ENCODE measurements at regions not wholly inside any gene's neighbourhood (a gene's known extent, or its start where the extent isn't known, plus 50 kb on each side); places are given as distances from the start of the nearest gene placed in this dataset.

- FAIRE-seq, result no peak
- no peak for DNase-seq (ENCODE audit: low spot score)
Measured at GRCh38 chr2:220998156-220998555, 573.9 kb downstream of the EPHA4 start.

- FAIRE-seq, result no peak
- no peak for DNase-seq (ENCODE audit: low spot score)
Measured at GRCh38 chr2:220999356-220999755, 572.7 kb downstream of the EPHA4 start.

GRCh38 chr2:221001381-221001801 lies 570.7 kb downstream of the EPHA4 start:
- FAIRE-seq (no peak), DNase-seq (ENCODE audit: low spot score) (no peak)

- DNase-seq (ENCODE audit: low spot score) (no peak), FAIRE-seq (no peak)
Measured at GRCh38 chr2:221002101-221002685, 569.9 kb downstream of the EPHA4 start.

GRCh38 chr2:221005338-221005737 lies 566.8 kb downstream of the EPHA4 start:
- no peak for DNase-seq (ENCODE audit: low spot score)
- no peak for FAIRE-seq

- FAIRE-seq (no peak), DNase-seq (ENCODE audit: low spot score) (no peak)
Measured at GRCh38 chr2:221006084-221006483, 566.0 kb downstream of the EPHA4 start.

GRCh38 chr2:221016551-221016950 lies 555.6 kb downstream of the EPHA4 start:
- no peak for DNase-seq (ENCODE audit: low spot score)
- FAIRE-seq, result no peak

GRCh38 chr2:221018262-221018661 lies 553.8 kb downstream of the EPHA4 start:
- DNase-seq (ENCODE audit: low spot score), result no peak
- FAIRE-seq, result no peak

- FAIRE-seq, result no peak
Measured at GRCh38 chr2:221019668-221020067, 552.4 kb downstream of the EPHA4 start.

GRCh38 chr2:221022554-221022953 lies 549.5 kb downstream of the EPHA4 start:
- no peak for DNase-seq (ENCODE audit: low spot score)
- FAIRE-seq, result no peak

More at GRCh38 chr2:221019668-221020067, 552.4 kb downstream of the EPHA4 start:
- no peak for DNase-seq (ENCODE audit: low spot score)

GRCh38 chr2:221025398-221025797 lies 546.7 kb downstream of the EPHA4 start:
- no peak for DNase-seq (ENCODE audit: low spot score)
- no peak for FAIRE-seq

- DNase-seq (ENCODE audit: low spot score) (no peak), FAIRE-seq (no peak)
Measured at GRCh38 chr2:221034026-221034701, 537.9 kb downstream of the EPHA4 start.

GRCh38 chr2:221034973-221035372 lies 537.1 kb downstream of the EPHA4 start:
- DNase-seq (ENCODE audit: low spot score) (no peak), FAIRE-seq (no peak)

GRCh38 chr2:221042926-221043325 lies 529.2 kb downstream of the EPHA4 start:
- DNase-seq (ENCODE audit: low spot score) (no peak), FAIRE-seq (no peak)

GRCh38 chr2:221044781-221045180 lies 527.3 kb downstream of the EPHA4 start:
- DNase-seq (ENCODE audit: low spot score), result no peak

GRCh38 chr2:221050020-221050795 lies 521.9 kb downstream of the EPHA4 start:
- FAIRE-seq (no peak), DNase-seq (ENCODE audit: low spot score) (no peak)

More at GRCh38 chr2:221044781-221045180, 527.3 kb downstream of the EPHA4 start:
- no peak for FAIRE-seq

GRCh38 chr2:221051162-221051561 lies 520.9 kb downstream of the EPHA4 start:
- FAIRE-seq (no peak), DNase-seq (ENCODE audit: low spot score) (no peak)

- DNase-seq (ENCODE audit: low spot score) (no peak), FAIRE-seq (no peak)
Measured at GRCh38 chr2:221060376-221060775, 511.7 kb downstream of the EPHA4 start.

- no peak for FAIRE-seq
- no peak for DNase-seq (ENCODE audit: low spot score)
Measured at GRCh38 chr2:221063568-221063967, 508.5 kb downstream of the EPHA4 start.

- DNase-seq (ENCODE audit: low spot score) (no peak), FAIRE-seq (no peak)
Measured at GRCh38 chr2:221064058-221064854, 507.8 kb downstream of the EPHA4 start.

GRCh38 chr2:221064880-221065279 lies 507.2 kb downstream of the EPHA4 start:
- FAIRE-seq (no peak), DNase-seq (ENCODE audit: low spot score) (no peak)

GRCh38 chr2:221068123-221068522 lies 504.0 kb downstream of the EPHA4 start:
- FAIRE-seq (no peak), DNase-seq (ENCODE audit: low spot score) (no peak)
